G401.6 (cell line): ENCODE measurements at regions not wholly inside any gene's neighbourhood (a gene's known extent, or its start where the extent isn't known, plus 50 kb on each side); places are given as distances from the start of the nearest gene placed in this dataset.

Experiments used
- FAIRE-seq: peaks from 2 replicates; lab custom pipeline; 2012; peaks lifted over from hg19 to GRCh38; lab: Jason Lieb, UNC

GRCh38 chr6:148249679-148250375 lies 92.8 kb upstream of the SASH1 start:
- no peak for FAIRE-seq

GRCh38 chr6:148250975-148251685 lies 91.5 kb upstream of the SASH1 start:
- FAIRE-seq = no peak

DNA sequence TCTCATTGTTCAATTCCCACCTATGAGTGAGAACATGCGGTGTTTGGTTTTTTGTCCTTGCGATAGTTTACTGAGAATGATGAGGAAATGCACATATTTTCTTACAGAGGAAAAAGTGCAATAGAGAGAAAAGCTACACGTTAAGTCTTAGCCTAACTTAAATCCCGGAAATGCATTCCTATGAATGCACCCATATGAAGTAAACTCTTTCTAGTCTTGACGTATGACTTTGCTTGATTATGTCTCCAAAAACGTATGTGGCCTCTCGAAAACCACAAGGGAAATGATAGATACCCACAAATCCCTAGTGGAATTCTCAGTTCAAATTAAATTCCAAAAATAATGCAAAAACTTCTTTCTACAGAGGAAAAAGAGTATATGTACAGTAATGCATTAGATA lies 90.7 kb upstream of the SASH1 start:
- FAIRE-seq = no peak

GRCh38 chr6:148257810-148258209 lies 84.8 kb upstream of the SASH1 start:
- no peak for FAIRE-seq

- no peak for FAIRE-seq
These were observed 83.8 kb upstream of the SASH1 start for GRCh38 chr6:148258868-148259267.

DNA sequence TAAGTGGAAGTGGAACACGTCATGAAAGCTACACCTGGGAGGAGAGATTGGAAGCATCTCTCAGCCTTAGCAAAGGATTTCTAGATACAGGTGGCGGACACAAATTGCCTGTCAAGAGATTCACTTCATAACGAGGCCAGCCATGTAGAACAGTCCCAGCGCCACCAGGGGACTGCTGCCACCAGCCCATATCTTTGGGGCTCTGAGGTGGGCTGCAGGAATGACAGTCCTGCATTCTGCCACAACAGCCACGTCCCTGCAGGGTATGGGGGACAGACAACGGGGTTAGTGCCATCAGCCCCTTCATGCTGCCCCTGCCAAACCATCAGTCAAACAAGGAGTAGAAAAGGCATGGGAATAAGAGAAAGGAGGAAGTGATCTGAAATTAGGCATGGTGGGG lies 81.2 kb upstream of the SASH1 start:
- FAIRE-seq = no peak

DNA sequence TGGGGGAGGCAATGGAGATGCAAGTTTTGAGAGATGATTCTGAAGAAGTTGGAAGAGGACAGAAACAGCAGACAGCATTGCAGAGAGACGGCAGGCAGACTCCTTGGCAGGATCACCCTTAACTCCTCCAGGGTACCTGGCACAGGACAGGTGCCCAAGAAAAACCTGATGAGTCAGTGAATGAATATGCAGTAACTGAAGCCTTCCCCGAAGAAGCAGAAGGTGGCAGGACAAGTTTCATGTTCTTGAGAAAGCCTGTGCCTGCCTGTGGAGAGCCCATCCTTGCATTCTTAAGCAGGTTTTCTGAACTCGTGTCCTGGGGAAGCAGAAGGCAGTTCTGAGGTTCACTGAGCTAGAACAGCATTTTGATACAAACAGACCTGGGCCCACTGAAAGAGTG lies 79.6 kb upstream of the SASH1 start:
- no peak for FAIRE-seq

- no peak for FAIRE-seq
These were observed 78.7 kb upstream of the SASH1 start for GRCh38 chr6:148263961-148264360.

GRCh38 chr6:148265054-148265453 lies 77.6 kb upstream of the SASH1 start:
- FAIRE-seq = no peak

DNA sequence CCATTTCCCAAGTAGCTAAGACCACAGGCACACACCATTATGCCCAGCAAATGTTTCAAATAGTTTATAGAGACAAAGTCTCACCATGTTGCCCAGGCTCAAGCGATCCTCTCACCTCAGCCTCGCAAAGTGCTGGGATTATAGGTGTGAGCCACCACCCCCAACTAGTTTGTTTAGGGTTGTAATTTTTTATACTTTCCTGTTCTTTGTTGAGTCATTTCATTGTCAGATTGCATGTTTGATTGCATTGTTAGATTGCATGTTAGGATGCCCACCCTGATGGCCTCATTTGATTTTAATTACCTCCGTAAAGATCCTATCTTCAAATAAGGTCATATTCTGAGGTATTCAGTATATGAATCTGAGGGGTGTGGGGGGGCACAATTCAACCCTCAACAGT lies 73.3 kb upstream of the SASH1 start:
- FAIRE-seq = no peak

GRCh38 chr6:148271711-148272439 lies 70.8 kb upstream of the SASH1 start:
- FAIRE-seq = no peak

- FAIRE-seq = no peak
These were observed 70.0 kb upstream of the SASH1 start for GRCh38 chr6:148272597-148272996.

DNA sequence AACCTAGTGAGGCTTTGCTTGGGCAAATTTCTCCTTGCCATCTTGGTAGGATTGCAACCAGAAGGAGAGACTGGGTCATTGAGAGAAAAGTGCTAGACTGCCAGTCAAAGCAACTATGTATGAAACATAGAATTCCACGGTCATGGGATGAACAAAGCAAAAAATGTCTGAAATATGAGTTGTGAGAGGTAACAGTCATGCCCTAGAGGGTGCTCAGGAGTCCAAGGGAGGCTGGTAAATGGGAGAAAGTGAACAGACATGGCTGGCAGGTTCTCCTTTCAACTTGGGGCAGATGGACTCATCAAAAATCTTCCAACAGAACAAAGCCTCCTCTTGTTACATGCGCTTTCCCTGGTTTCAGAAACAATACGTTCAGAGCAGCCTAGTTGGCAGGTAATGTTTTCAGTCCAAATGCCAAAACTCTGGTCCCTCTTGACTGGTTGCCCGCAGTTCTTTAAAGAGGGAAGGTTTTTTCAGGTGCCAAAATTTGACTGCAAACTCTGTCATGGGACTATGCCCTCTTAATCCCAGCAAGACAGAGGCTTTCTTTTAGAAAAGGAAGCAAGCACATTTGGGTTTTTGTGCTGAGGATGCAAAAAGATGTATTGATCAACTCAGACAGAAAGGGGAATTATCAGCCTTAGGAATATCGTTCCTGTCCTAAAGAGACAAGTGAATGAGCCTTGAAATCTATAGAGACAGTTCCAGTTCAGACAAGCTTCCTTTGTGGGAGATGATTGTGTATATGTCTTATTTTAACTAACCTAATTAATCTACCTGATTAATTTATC lies 68.5 kb upstream of the SASH1 start:
- no peak for FAIRE-seq

DNA sequence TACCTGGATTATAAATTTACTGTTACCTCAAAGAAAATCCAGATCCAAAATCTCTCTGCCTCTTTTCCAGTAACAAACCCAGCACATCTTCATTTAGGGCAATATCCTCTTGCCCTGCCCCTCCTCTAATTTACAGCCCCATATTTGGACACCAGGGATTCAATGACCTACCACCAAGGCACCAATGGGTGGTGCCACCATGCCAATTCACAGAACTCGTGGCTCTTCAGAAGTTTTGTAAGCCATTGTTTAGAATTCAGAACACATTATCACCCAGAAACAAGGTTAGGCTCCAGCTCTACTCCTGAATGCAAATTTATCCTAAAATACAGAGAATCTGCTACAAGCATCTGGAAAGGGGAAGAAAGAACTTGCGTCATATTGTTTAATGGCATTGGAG lies 67.8 kb upstream of the SASH1 start:
- no peak for FAIRE-seq

DNA sequence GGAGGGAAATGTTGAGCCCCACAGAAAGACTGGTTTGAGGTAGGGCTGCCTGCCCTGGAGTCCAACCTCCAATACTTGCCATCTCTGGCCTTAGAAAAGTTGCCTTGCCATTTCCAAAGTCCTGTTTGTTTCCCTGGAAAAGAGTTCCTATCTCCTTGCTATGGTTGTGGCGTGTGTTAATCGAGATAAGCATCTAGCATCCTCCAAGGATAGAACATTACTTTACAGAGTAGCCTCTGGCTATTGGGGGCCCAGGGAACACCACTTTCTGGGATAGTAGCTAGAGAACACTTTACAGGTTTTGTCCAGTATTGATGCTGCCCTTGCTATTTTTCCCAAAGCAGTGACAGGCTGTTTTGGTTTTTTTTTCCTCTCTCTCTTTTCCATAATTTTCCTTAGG lies 57.4 kb upstream of the SASH1 start:
- FAIRE-seq = no peak

GRCh38 chr6:148286563-148286962 lies 56.1 kb upstream of the SASH1 start:
- FAIRE-seq = no peak

- FAIRE-seq = no peak
These were observed 54.9 kb upstream of the SASH1 start for GRCh38 chr6:148287623-148288333.

GRCh38 chr6:148288541-148288940 lies 54.1 kb upstream of the SASH1 start:
- no peak for FAIRE-seq

DNA sequence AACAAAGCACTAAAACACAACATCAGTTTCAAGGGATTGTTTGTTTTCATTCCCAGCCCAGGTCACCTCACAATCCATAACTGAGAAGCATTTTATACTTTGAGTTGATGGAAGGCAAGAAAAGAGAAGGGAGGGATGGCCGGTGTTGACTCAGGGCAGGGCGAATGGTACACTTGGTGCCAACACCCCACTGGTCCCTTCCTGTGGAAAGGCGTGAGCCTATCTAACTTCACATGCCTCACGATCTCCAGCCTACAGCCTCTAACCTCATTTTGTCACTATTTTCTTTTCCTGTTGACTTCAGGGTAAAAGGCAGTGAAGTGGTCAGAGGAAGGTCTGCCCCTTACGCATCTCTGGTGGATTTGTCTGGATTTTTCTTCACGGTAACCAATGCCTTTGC lies 53.5 kb upstream of the SASH1 start:
- FAIRE-seq = no peak

GRCh38 chr6:148291876-148292275 lies 50.8 kb upstream of the SASH1 start:
- no peak for FAIRE-seq
